ENCODE measurements at regions not wholly inside any gene's neighbourhood (a gene's known extent, or its start where the extent isn't known, plus 50 kb on each side); places are given as distances from the start of the nearest gene placed in this dataset.

- no peak for TF ChIP-seq NFATC4 (CRISPR knock-in tag; IDR thresholded peaks at IDR 0.05)
- no peak for TF ChIP-seq TP53 (CRISPR knock-in tag; IDR thresholded peaks at IDR 0.05)
- TF ChIP-seq FOXP4 (CRISPR knock-in tag; IDR thresholded peaks at IDR 0.05): no peak
- no peak for TF ChIP-seq ZNF423 (CRISPR knock-in tag; IDR thresholded peaks at IDR 0.05)
- TF ChIP-seq, protein P1, sequence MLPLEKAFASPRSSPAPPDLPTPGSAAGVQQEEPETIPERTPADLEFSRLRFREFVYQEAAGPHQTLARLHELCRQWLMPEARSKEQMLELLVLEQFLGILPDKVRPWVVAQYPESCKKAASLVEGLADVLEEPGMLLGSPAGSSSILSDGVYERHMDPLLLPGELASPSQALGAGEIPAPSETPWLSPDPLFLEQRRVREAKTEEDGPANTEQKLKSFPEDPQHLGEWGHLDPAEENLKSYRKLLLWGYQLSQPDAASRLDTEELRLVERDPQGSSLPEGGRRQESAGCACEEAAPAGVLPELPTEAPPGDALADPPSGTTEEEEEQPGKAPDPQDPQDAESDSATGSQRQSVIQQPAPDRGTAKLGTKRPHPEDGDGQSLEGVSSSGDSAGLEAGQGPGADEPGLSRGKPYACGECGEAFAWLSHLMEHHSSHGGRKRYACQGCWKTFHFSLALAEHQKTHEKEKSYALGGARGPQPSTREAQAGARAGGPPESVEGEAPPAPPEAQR (CRISPR knock-in tag; IDR thresholded peaks at IDR 0.05): no peak
- TF ChIP-seq ZNF219 (CRISPR knock-in tag; IDR thresholded peaks at IDR 0.05; ENCODE audit: borderline replicate concordance): no peak
- TF ChIP-seq ETV6 (CRISPR knock-in tag; IDR thresholded peaks at IDR 0.05): no peak
- no peak for TF ChIP-seq NR2C2 (CRISPR knock-in tag; IDR thresholded peaks at IDR 0.05)
- no peak for TF ChIP-seq FOXJ3 (CRISPR knock-in tag; IDR thresholded peaks at IDR 0.05; ENCODE audit: borderline replicate concordance)
- no peak for TF ChIP-seq GTF2I (CRISPR knock-in tag; conservative IDR thresholded peaks at IDR 0.05)
- no peak for TF ChIP-seq NFYB (CRISPR knock-in tag; conservative IDR thresholded peaks at IDR 0.05; ENCODE audit: low read depth)
- no peak for TF ChIP-seq E2F1 (CRISPR knock-in tag; IDR thresholded peaks at IDR 0.05)
Observed at GRCh38 chr7:142401951-142402350, 144.1 kb upstream of the PRSS58 start (continued).

GRCh38 chr7:142400042-142400533 lies 142.2 kb upstream of the PRSS58 start:
- POLR2A ChIA-PET: no interaction called here
- TF ChIP-seq, protein P2, sequence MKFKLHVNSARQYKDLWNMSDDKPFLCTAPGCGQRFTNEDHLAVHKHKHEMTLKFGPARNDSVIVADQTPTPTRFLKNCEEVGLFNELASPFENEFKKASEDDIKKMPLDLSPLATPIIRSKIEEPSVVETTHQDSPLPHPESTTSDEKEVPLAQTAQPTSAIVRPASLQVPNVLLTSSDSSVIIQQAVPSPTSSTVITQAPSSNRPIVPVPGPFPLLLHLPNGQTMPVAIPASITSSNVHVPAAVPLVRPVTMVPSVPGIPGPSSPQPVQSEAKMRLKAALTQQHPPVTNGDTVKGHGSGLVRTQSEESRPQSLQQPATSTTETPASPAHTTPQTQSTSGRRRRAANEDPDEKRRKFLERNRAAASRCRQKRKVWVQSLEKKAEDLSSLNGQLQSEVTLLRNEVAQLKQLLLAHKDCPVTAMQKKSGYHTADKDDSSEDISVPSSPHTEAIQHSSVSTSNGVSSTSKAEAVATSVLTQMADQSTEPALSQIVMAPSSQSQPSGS (CRISPR knock-in tag; IDR thresholded peaks at IDR 0.05; ENCODE audit: borderline replicate concordance, low read depth): no peak
- TF ChIP-seq GABPB1 (CRISPR knock-in tag; IDR thresholded peaks at IDR 0.05) (no peak), ZNF423 (CRISPR knock-in tag; IDR thresholded peaks at IDR 0.05) (no peak), GRHL2 (CRISPR knock-in tag; IDR thresholded peaks at IDR 0.05; ENCODE audit: insufficient replicate concordance, severe bottlenecking) (no peak), USF2 (CRISPR knock-in tag; IDR thresholded peaks at IDR 0.05) (no peak), CREM (CRISPR knock-in tag; IDR thresholded peaks at IDR 0.05) (no peak), ZNF281 (CRISPR knock-in tag; IDR thresholded peaks at IDR 0.05) (no peak), ESRRA (CRISPR knock-in tag; IDR thresholded peaks at IDR 0.05; ENCODE audit: borderline replicate concordance) (no peak), ZBTB21 (CRISPR knock-in tag; IDR thresholded peaks at IDR 0.05; ENCODE audit: borderline replicate concordance) (no peak), NFE2L1 (CRISPR knock-in tag; IDR thresholded peaks at IDR 0.05) (no peak), ZNF532 (CRISPR knock-in tag; IDR thresholded peaks at IDR 0.05; ENCODE audit: borderline replicate concordance) (no peak), SP1 (CRISPR knock-in tag; conservative IDR thresholded peaks at IDR 0.05) (no peak), OVOL2 (CRISPR knock-in tag; IDR thresholded peaks at IDR 0.05; ENCODE audit: borderline replicate concordance) (no peak)

More at GRCh38 chr7:142400042-142400533, 142.2 kb upstream of the PRSS58 start:
- Mint-ChIP-seq H3K4me1 (no peaks in the 10 kb centered on the region), H3K4me3 (no peak overlapping the region), H3K36me3 (no peaks in the 10 kb centered on the region), H3K27ac (no peak overlapping the region), H3K9me3 (no peaks in the 10 kb centered on the region), H3K27me3 (ENCODE audit: low read depth) (no peaks in the 10 kb centered on the region; the same call in 1 of the 2 replicates)
- CTCF ChIA-PET: interaction anchor here (1.0 kb wide), 1 partner anchor 61 kb away, joined by 3 read pairs; no protein-coding TSS in a partner anchor
- ATAC-seq (no peak), DNase-seq (ENCODE audit: low spot score) (no peak)
